Hematopoietic multipotent progenitor cell treated with erythropoietin and hydrocortisone succinate and interleukin-3 and kit ligand, for 8 days (in vitro differentiated cells): ENCODE measurements at regions not wholly inside any gene's neighbourhood (a gene's known extent, or its start where the extent isn't known, plus 50 kb on each side); places are given as distances from the start of the nearest gene placed in this dataset.
"Not testable (repeated sequence)": the region's sequence is repeated elsewhere in the genome, so short reads cannot be mapped to it uniquely, and the experiment has no call there.

Source experiments
- DNase-seq: peaks from one replicate; pipeline ENCODE4 v3.0.0-alpha.2; 2015

GRCh38 chrX:71822314-71822713, 59.2 kb downstream of the CXorf49B start:
- DNase-seq, result not testable (repeated sequence)

GRCh38 chrX:71823391-71824057, 60.4 kb downstream of the CXorf49B start:
- DNase-seq, result no peak

- DNase-seq, result no peak
Observed at GRCh38 chrX:71828086-71828485, 64.9 kb downstream of the CXorf49B start.

- not testable (repeated sequence) for DNase-seq
Observed at GRCh38 chrX:71838092-71838491, 72.6 kb upstream of the NHSL2 start.

- DNase-seq, result no peak
Observed at GRCh38 chrX:71846429-71846828, 64.2 kb upstream of the NHSL2 start.

- DNase-seq, result no peak
Observed at GRCh38 chrX:71852182-71852581, 58.5 kb upstream of the NHSL2 start.

- peak; percentile 60 for DNase-seq
Observed at GRCh38 chrX:71859637-71860036, 51.0 kb upstream of the NHSL2 start.
